Astrocyte (in vitro differentiated cells and primary cell): ENCODE measurements at regions not wholly inside any gene's neighbourhood (a gene's known extent, or its start where the extent isn't known, plus 50 kb on each side); places are given as distances from the start of the nearest gene placed in this dataset.

Source experiments
- DNase-seq: peaks from one replicate; pipeline ENCODE4 v3.0.0-alpha.2; 2010; ENCODE audit warnings: low read depth
- FAIRE-seq: peaks from 2 replicates; lab custom pipeline; 2011; peaks lifted over from hg19 to GRCh38; lab: Jason Lieb, UNC
- H2AFZ ChIP-seq: 2 replicates; pipeline ENCODE4 v1.6.0; 2012; ENCODE audit warnings: low read depth, low read length, inconsistent platforms
- H3K27ac ChIP-seq: 2 replicates; pipeline ENCODE4 v1.5.1; 2011; ENCODE audit warnings: low read depth, low read length, inconsistent platforms
- H3K27me3 ChIP-seq: 2 replicates; pipeline ENCODE4 v1.6.0; 2011; ENCODE audit warnings: low read length, inconsistent platforms; ENCODE audit not compliant: insufficient read depth
- H3K36me3 ChIP-seq: 2 replicates; pipeline ENCODE4 v1.5.1; 2011; ENCODE audit warnings: low read length, inconsistent platforms; ENCODE audit not compliant: insufficient read depth
- H3K4me1 ChIP-seq: 2 replicates; pipeline ENCODE4 v1.5.1; 2011; ENCODE audit warnings: low read length, inconsistent platforms; ENCODE audit not compliant: insufficient read depth
- H3K4me2 ChIP-seq: 2 replicates; pipeline ENCODE4 v1.6.0; 2012; ENCODE audit warnings: low read length, inconsistent platforms
- H3K4me3 ChIP-seq: 2 replicates; pipeline ENCODE4 v1.5.1; 2011; ENCODE audit warnings: low read depth, mild to moderate bottlenecking, low read length, inconsistent platforms; ENCODE audit not compliant: insufficient read depth
- H3K79me2 ChIP-seq: 2 replicates; pipeline ENCODE4 v1.6.0; 2012; ENCODE audit warnings: mild to moderate bottlenecking, low read length, inconsistent platforms; ENCODE audit not compliant: insufficient read depth
- H3K9ac ChIP-seq: 2 replicates; pipeline ENCODE4 v1.6.0; 2012; ENCODE audit warnings: mild to moderate bottlenecking, low read length, inconsistent platforms
- H3K9me3 ChIP-seq: 2 replicates; pipeline ENCODE4 v1.5.1; 2012; ENCODE audit warnings: low read depth, mild to moderate bottlenecking, low read length, inconsistent platforms; ENCODE audit not compliant: insufficient read depth
- H4K20me1 ChIP-seq: 2 replicates; pipeline ENCODE4 v1.6.0; 2012; ENCODE audit warnings: low read length, inconsistent platforms; ENCODE audit not compliant: insufficient read depth
- H3K27ac Mint-ChIP-seq: one replicate; pipeline ENCODE4 v1.8.0; 2021; ENCODE audit warnings: mild to moderate bottlenecking, mixed read lengths; ENCODE audit not compliant: unreplicated experiment
- H3K27me3 Mint-ChIP-seq: one replicate; pipeline ENCODE4 v1.8.0; 2021; ENCODE audit warnings: low read depth, mixed read lengths; ENCODE audit not compliant: unreplicated experiment
- H3K36me3 Mint-ChIP-seq: one replicate; pipeline ENCODE4 v1.8.0; 2021; ENCODE audit warnings: low read depth, mixed read lengths; ENCODE audit not compliant: unreplicated experiment
- H3K4me1 Mint-ChIP-seq: one replicate; pipeline ENCODE4 v1.8.0; 2021; ENCODE audit warnings: low read depth, mixed read lengths; ENCODE audit not compliant: unreplicated experiment
- H3K4me3 Mint-ChIP-seq: one replicate; pipeline ENCODE4 v1.8.0; 2021; ENCODE audit warnings: mild to moderate bottlenecking, moderate library complexity, mixed read lengths; ENCODE audit not compliant: unreplicated experiment
- H3K9me3 Mint-ChIP-seq: one replicate; pipeline ENCODE4 v1.8.0; 2021; ENCODE audit warnings: mild to moderate bottlenecking, mixed read lengths; ENCODE audit not compliant: unreplicated experiment
- CTCF ChIP-seq: IDR thresholded peaks from 2 replicates; pipeline ENCODE4 v1.5.1; 2011; ENCODE audit warnings: low read depth, mild to moderate bottlenecking, inconsistent platforms, low read length, moderate library complexity; ENCODE audit not compliant: insufficient read depth
- EZH2 ChIP-seq: IDR thresholded peaks from 2 replicates; pipeline ENCODE4 v1.6.1; 2012; ENCODE audit warnings: mild to moderate bottlenecking, low read length, inconsistent platforms; ENCODE audit not compliant: insufficient read depth

GRCh38 chr5:166712447-166713185 is 1578.8 kb upstream of the WWC1 start:
- Mint-ChIP-seq H3K4me1 (peaks cover 12% of the 10 kb centered on the region), H3K4me3 (no peak overlapping the region), H3K27ac (no peak overlapping the region), H3K9me3 (peaks cover 2% of the 10 kb centered on the region), H3K36me3 (no peaks in the 10 kb centered on the region), H3K27me3 (no peaks in the 10 kb centered on the region)
- no peaks in the 10 kb centered on the region for H3K36me3 ChIP-seq
- no peaks in the 10 kb centered on the region for H3K9me3 ChIP-seq
- H3K27me3 ChIP-seq, result no peaks in the 10 kb centered on the region
- no peaks in the 10 kb centered on the region for H3K4me1 ChIP-seq
- no peak overlapping the region for H2AFZ ChIP-seq
- no peak overlapping the region for H3K27ac ChIP-seq
- no peak for DNase-seq
- TF ChIP-seq EZH2 (no peak), CTCF (no peak)
- no peaks in the 10 kb centered on the region for H3K79me2 ChIP-seq
- no peak overlapping the region for H3K4me2 ChIP-seq
- no peak for FAIRE-seq
- H3K4me3 ChIP-seq, result no peak overlapping the region
- no peaks in the 10 kb centered on the region for H4K20me1 ChIP-seq
- no peak overlapping the region for H3K9ac ChIP-seq

- Histone ChIP-seq H3K9ac (no peak overlapping the region), H3K9me3 (no peaks in the 10 kb centered on the region), H2AFZ (no peak overlapping the region), H3K36me3 (no peaks in the 10 kb centered on the region), H4K20me1 (no peaks in the 10 kb centered on the region), H3K4me2 (no peak overlapping the region), H3K4me1 (no peaks in the 10 kb centered on the region), H3K79me2 (no peaks in the 10 kb centered on the region), H3K27me3 (no peaks in the 10 kb centered on the region), H3K27ac (no peak overlapping the region), H3K4me3 (no peak overlapping the region)
- Mint-ChIP-seq H3K4me3 (no peak overlapping the region), H3K36me3 (no peaks in the 10 kb centered on the region), H3K27ac (no peak overlapping the region), H3K27me3 (no peaks in the 10 kb centered on the region), H3K4me1 (peaks cover 8% of the 10 kb centered on the region), H3K9me3 (peaks cover 2% of the 10 kb centered on the region)
- TF ChIP-seq CTCF (no peak), EZH2 (no peak)
- DNase-seq, result no peak
- FAIRE-seq, result no peak
Observed at GRCh38 chr5:166713295-166713694, 1578.2 kb upstream of the WWC1 start.

GRCh38 chr5:166716856-166717492 is 1574.5 kb upstream of the WWC1 start:
- Mint-ChIP-seq H3K9me3 (peaks cover 2% of the 10 kb centered on the region), H3K4me3 (no peak overlapping the region), H3K27me3 (no peaks in the 10 kb centered on the region), H3K4me1 (peaks cover 19% of the 10 kb centered on the region), H3K36me3 (no peaks in the 10 kb centered on the region), H3K27ac (no peak overlapping the region)
- no peak overlapping the region for H3K4me2 ChIP-seq
- H3K4me3 ChIP-seq, result no peak overlapping the region
- H2AFZ ChIP-seq, result no peak overlapping the region
- no peaks in the 10 kb centered on the region for H4K20me1 ChIP-seq
- TF ChIP-seq CTCF, result no peak
- TF ChIP-seq EZH2, result no peak
- H3K36me3 ChIP-seq, result no peaks in the 10 kb centered on the region
- H3K79me2 ChIP-seq, result no peaks in the 10 kb centered on the region
- no peak overlapping the region for H3K9ac ChIP-seq
- DNase-seq, result no peak
- FAIRE-seq, result no peak
- H3K9me3 ChIP-seq, result no peaks in the 10 kb centered on the region
- H3K27me3 ChIP-seq, result no peaks in the 10 kb centered on the region
- no peak overlapping the region for H3K27ac ChIP-seq
- H3K4me1 ChIP-seq, result no peaks in the 10 kb centered on the region
